ENCODE measurements at regions not wholly inside any gene's neighbourhood (a gene's known extent, or its start where the extent isn't known, plus 50 kb on each side); places are given as distances from the start of the nearest gene placed in this dataset.
"Not testable (repeated sequence)": the region's sequence is repeated elsewhere in the genome, so short reads cannot be mapped to it uniquely, and the experiment has no call there.

GRCh38 chr12:127810459-127810858 lies 456.5 kb upstream of the TMEM132C start:
- DNase-seq (ENCODE audit: low read depth) = not testable (repeated sequence)

DNA sequence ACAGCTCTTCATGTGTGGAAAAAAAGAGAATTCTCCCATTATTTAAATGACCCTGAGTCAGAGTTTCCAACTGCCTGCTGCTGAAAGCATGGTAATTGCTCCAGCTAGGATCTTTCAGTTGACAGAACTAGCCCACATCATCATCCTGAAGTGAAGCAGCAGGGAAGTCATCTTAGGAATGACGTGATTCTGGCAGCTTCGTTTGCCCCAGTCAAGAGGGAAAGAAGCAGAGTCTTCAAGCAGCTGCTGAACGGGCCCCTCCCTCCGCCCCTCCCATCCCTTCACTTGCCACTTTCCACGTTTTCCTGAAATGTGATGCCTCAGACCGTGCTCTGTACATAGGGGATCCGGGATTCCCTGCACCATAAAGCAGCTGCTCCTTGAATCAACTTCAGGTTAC lies 455.0 kb upstream of the TMEM132C start:
- DNase-seq (ENCODE audit: low read depth) = peak; percentile 53

DNA sequence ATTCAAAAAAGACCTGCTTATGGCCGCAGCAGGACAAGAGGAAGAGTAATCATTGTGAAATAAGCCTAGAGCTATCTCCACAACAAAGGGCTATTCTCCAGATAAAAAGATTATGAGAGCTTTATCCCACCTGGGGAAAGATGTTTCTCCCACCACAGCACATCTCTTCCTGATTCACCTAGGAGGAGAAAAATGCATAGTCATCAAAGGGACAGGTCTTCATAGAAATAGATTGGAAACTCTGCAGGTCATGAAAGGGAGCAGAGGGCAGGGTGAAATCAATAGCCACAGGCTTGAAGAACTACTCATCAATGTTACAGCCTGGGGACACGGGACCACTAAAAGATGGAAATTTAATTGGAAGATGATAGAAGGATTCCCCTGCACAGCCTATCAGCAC lies 453.8 kb upstream of the TMEM132C start:
- no peak for DNase-seq (ENCODE audit: low read depth)

GRCh38 chr12:127819056-127819455 lies 447.9 kb upstream of the TMEM132C start:
- no peak for DNase-seq (ENCODE audit: low read depth)

DNA sequence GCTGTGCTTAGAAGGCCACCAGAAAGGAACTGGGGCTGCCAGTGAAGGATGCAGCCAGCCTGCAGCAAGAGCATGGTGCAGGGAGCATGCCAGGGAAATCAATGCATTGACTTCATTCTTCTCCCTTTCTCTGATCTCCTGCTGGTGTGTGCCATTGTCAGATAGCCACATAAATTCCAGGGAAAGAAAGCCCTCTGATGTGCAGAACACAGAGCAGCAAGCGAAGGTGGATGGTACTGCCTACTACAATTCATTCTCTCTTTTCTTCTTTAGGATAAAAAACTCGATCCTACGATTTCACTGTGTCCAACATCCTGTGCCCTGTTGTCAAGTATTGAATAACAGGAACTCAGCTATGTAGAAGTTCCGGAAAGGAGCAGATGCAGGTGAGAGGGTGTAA lies 446.7 kb upstream of the TMEM132C start:
- no peak for DNase-seq (ENCODE audit: low read depth)

GRCh38 chr12:127820846-127821245 lies 446.1 kb upstream of the TMEM132C start:
- DNase-seq (ENCODE audit: low read depth) = no peak

DNA sequence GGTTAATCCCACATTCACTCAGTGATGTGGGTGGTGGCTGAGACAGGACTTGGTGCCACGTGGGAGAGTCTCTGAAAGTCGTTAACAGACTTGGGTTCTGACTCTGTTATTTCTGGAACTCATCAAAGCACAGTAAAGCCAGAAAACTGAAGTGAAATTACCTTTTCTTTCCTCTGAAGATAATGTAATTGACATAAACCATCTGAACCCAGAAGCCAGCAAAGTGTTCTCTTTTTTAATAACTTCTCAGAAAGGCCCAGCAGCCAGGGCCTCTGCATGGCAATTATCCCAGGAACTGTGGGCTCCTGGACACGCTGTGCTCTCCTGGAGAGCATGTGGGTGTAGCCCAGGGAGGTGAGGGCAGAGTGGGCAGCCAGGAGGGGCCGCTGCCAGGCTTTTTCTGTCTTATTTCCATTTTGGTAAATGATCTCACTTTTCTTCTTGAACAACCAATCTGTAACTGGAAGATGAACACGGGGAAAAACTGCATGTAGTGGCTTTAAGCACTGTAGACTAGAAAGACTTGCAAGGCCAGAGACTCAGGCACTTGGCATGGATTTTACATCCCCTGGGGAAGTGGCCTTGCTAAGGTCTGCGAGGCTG lies 444.1 kb upstream of the TMEM132C start:
- no peak for DNase-seq (ENCODE audit: low read depth)

DNA sequence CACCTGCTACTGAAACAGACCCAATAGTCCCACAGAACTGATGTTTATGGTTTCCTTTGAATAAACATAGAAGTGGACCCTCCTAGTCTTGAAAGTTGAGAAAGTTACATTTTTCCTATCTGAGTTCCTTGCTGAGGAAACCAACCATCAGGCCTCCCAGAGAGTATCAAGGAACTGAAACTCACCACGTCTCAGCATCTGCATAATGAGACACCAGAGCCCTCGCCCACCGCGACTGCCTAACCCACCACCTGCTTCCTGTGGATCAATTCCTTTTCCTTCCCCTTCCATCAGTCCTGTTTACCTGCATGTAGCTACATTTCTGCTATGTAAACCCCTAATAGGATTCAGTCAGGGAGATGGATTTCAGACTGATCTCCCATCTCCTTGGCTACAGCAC lies 443.2 kb upstream of the TMEM132C start:
- no peak for DNase-seq (ENCODE audit: low read depth)

DNA sequence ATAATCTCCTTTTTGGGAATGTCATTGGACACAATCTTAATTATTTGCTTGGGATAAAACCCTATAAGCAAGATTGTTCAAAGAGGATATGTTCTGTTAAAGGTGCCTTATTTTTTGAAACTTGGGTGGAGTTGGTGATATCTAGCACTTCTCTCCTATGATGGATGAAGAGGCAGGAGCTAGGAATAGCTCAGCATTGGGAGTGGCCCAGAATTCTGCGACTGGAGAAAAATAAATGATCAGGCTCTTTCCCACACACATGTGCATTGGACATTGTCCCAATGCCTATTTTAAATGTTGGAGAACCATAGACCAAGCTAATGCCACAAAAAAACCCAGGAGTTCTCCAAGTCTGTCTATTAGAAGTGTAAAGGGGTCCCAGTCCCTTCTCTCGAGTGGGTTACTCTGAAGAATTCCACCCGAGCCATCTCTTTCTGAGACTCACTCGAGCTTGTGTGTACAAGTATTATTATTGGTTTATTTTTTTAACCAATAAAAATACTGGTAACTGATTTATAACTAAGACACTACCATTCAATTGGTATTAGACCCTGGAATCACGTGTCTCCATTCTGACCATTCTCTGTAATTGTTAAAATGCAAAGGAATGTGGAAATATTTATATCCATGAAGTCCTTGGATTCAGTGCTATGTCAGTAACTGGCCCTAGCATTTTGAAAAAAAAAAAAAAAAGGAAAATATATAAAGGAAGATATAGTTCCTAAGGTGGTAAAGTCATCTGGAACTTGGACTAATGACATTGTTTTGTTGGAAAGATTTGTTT lies 437.5 kb upstream of the TMEM132C start:
- DNase-seq (ENCODE audit: low read depth) = no peak

DNA sequence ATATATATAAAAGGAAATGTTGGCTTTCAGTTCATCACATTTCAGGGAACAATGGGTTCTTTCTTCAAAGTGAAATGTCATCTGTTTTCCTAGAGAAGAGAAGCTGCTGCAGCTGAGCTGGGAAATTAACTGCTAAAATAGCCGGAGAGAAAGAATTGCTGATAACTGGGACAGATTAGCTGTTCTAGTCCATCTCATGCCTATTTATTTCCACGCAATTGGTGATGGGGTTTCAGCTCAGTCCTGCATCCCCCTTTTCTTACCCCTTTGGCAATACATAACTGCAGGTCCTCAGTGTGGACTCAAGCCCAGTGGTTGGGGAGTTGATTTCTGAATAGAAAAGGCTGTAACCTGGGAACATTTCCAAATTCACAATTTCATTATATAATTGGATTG lies 436.9 kb upstream of the TMEM132C start:
- DNase-seq (ENCODE audit: low read depth) = no peak

- no peak for DNase-seq (ENCODE audit: low read depth)
Measured at GRCh38 chr12:127830730-127831129, 436.2 kb upstream of the TMEM132C start.

DNA sequence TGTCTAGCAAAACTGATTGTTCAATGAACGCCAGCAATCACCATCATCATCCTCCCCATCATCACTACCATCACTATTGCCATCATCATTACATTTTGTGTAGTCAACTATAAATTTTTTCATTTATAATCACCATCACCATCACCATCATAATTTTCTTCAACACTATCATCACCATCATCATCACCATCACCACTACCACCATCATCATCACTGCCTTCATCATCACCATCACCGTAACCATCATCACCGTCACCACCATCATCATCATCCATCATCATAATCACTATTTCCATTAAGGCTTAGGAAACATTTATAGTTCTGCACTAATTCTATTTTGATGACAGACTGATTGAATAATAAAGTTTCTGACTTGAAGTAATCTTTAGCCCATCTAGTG lies 434.8 kb upstream of the TMEM132C start:
- DNase-seq (ENCODE audit: low read depth) = no peak

DNA sequence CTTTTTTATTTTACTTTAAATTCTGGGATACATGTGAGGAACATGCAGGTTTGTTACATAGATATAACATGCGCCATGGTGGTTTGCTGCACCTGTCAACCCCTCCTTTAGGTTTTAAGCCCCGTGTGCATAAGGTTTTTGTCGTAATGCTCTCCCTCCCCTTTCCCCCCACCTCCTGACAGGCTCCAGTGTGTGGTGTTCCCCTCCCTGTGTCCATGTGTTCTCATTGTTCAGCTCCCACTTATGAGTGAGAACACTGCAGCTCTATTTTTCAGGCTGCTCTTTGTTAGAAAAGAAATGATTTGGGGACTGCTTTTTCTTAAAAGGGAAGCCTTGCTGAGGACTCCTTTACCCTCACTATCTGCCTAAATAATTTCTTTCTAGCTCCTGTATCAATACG lies 430.2 kb upstream of the TMEM132C start:
- DNase-seq (ENCODE audit: low read depth) = not testable (repeated sequence)

- DNase-seq (ENCODE audit: low read depth) = no peak
Measured at GRCh38 chr12:127857661-127858060, 409.3 kb upstream of the TMEM132C start.

- no peak for DNase-seq (ENCODE audit: low read depth)
Measured at GRCh38 chr12:127860536-127860935, 406.4 kb upstream of the TMEM132C start.

DNA sequence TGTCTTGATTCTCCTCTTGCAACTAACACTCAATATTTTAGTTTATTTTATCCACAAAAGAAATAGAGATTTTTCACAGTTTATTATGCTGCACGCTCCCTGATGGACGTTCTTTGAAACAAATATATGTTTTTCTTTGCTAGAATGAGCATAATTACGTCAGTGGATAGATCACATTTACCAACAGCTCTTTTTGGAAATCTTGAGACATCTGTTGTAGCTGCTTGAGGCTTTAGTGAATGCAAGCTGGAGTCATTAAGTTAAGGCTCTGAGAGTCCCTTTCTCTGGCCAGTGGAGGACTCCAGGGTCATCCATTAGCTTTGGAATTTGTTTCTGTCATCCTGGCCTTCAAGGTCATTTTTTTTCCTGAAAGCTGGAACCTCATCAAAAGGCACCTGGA lies 405.6 kb upstream of the TMEM132C start:
- DNase-seq (ENCODE audit: low read depth) = no peak

DNA sequence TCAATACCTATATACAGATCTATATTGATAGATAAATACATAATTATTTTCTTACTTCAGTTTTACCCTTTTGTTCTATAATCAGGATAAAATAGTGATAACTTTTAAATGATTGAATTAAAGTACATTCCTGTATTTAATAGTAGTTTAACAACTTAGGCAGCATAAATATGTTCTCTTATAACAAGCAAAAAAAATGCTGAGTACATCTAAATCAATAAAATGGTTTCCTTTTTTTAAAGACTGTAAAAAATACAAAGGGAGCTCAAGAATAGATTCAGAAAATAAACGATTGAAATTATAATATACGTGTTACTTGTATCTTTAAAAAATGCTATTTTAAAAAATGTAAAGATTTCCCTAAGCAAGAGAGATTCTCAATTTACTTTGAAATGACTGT lies 393.7 kb upstream of the TMEM132C start:
- no peak for DNase-seq (ENCODE audit: low read depth)

GRCh38 chr12:127881371-127882140 lies 385.4 kb upstream of the TMEM132C start:
- DNase-seq (ENCODE audit: low read depth) = no peak

DNA sequence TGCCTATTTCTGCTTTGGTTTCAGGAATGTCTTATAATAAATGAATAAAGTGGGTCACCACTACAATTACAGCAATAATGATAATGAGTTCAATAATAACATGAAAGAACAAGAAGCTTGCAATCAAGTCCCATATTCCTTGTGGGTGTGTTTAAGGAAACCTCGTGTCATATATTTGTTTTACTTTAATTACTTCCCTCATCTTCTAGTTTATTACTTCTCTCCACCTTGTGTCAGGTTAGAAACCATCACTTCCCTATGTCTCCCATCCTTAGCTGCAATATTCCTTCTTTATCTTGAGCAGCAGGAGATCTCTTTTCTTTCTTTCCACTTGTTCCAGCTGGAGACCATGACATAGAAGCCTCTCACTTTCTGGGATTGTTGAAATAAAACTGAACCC lies 384.0 kb upstream of the TMEM132C start:
- no peak for DNase-seq (ENCODE audit: low read depth)

DNA sequence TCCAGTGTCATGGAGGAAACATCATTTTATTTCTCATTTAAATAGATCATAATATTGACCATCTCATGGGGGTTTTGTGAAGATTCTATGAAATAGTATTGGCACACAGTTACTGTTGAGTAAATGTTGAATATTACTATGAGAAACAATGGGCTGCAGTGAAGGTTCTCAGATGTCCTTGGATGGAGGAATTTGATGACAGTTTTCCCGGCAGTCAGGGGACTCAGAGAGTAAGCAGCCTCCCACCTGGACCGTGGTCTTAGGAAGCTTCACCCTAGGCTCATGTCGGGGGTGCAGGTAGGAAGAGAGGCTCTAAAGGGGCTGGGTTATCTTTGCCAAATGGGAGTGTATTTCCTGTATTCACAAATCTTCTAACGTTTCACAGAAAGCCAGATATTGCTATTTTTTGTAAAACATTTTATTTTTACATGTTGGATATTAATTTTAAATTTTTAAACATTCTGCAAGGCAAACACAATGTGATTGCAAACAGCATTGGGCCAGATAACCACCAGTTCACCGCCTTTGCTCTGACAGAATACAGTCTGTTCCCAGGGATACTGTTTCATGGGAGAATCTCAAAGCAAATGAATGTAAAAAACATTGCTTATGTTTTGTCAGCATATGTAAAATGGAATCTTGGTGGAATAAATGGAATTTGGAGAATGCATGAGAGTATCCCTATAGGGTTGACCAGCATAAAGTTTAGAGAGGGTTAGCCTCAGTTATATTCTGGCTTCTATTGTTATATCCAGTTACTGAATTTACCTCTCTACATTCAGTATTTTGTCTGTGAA lies 380.8 kb upstream of the TMEM132C start:
- DNase-seq (ENCODE audit: low read depth) = no peak

DNA sequence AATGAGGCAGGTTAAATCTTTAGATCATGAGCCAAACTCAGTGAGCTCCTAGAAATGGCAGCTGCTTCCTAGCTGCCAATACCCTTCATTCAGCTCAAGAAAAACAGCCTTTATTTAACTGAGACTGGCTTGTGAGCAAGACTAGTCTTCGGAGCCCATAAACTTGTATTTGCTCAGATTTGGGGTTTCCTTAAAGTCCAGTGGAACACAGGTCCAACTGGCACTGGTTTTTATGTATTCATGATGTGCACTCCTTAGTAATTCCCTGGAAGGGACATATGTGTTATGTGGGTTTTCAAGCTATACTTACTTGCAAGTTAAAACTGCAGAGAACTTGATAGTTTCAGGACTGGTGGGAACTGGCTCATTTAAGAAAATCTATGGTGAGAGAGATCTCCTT lies 380.1 kb upstream of the TMEM132C start:
- no peak for DNase-seq (ENCODE audit: low read depth)

DNA sequence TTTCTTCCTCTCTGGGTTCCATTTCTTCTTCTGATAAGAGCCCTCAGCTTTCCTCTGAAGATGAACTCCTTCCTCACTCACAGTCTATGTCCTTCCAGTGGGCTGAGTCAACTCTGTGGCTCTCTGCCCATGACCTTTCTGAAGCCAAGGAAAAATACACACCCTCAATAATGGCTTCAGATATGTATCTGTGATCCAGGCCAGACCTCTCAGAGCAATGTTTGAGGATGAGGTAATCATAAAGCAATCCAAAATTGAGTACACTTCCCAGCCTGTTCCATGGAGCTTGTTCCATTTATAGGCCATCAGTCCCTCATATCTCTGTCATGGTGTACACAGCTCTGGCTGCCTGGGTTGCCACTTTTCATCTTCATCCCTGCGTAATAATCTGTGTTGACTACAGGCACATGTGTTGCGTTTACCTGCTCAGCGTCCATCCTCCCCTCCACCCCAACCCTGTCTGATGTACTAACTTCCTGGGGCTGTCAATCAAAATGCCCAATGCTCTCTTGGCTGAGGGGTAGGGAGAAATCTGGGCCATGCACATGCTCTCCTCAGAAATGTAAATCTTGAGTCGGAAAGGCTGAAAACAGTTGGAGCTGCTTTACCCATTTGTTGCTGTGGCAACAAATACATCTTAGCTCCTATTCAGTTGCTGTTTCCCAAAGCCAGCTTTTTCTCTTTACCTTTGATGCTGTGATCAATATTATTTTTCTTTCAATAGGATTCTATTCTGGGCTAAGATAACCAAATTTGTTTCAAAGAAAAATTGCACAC lies 377.8 kb upstream of the TMEM132C start:
- no peak for DNase-seq (ENCODE audit: low read depth)
